HCT116 (cell line): ENCODE measurements at regions not wholly inside any gene's neighbourhood (a gene's known extent, or its start where the extent isn't known, plus 50 kb on each side); places are given as distances from the start of the nearest gene placed in this dataset.
"Not testable (repeated sequence)": the region's sequence is repeated elsewhere in the genome, so short reads cannot be mapped to it uniquely, and the experiment has no call there.

Experiments
- ATAC-seq: fragments of 200-7000 bp; cut with Tn5 transposase; 2 replicates; pipeline ENCODE4 v1.9.1; 2020; ENCODE audit warnings: mild to moderate bottlenecking, moderate library complexity
- BruUV-seq: library from RNA; stranded (reverse); fragments of 400-500 nt; replicated peaks from 2 replicates; lab custom pipeline; 2021; lab: Mats Ljungman, UMichigan
- CTCF ChIA-PET: fragments of 300-600 bp; sonication (Branson Sonifier 250); formaldehyde crosslinking; loops from one replicate; lab custom pipeline; 2021; ENCODE audit warnings: antibody characterized with exemption; lab: Charles Lee
- POLR2A ChIA-PET: fragments of 300-600, 350-600 bp; sonication (Branson Sonifier 250); formaldehyde crosslinking; loops from one replicate; lab custom pipeline; 2021; ENCODE audit warnings: antibody characterized with exemption; lab: Charles Lee
- RAD21 ChIA-PET, 2 experiments: fragments of 300-600 bp; sonication (Branson Sonifier 250); formaldehyde crosslinking; loops; one replicate each; lab custom pipeline; 2023; ENCODE audit warnings: low total read pairs in 2 of 2; ENCODE audit not compliant: uncharacterized antibody in 2 of 2, unreplicated experiment in 2 of 2, low non-redundant PET in 1 of 2; lab: Charles Lee
- DNase-seq: peaks from one replicate; pipeline ENCODE4 v3.0.0-alpha.2; 2010; ENCODE audit warnings: low read depth, low spot score
- H2AFZ ChIP-seq: fragments of 200-600 bp; shearing (Covaris generic), sonication (generic); 2 replicates; pipeline ENCODE4 v1.6.1; 2017; ENCODE audit warnings: low read depth, mixed run types, mixed read lengths, antibody characterized with exemption, low read length; ENCODE audit not compliant: poor library complexity, severe bottlenecking
- H3K27ac ChIP-seq: 2 replicates; pipeline ENCODE4 v1.5.1; 2012; ENCODE audit warnings: low read depth, low read length
- H3K27me3 ChIP-seq: fragments of 200-600 bp; sonication (generic); 2 replicates; pipeline ENCODE4 v1.6.1; 2016; ENCODE audit warnings: mixed run types, low read length, mixed read lengths; ENCODE audit not compliant: insufficient read depth
- H3K36me3 ChIP-seq, 2 experiments: fragments of 200-500 bp in 1 of 2; fragments of 200-600 bp in 1 of 2; sonication (Bioruptor generic) in 1 of 2; sonication (generic) in 1 of 2; 2 replicates each; pipeline versions ENCODE4 v1.5.1 to v1.6.1; 2014 to 2016; ENCODE audit warnings: low read length in 2 of 2, inconsistent platforms in 1 of 2, mixed read lengths in 1 of 2, mixed run types in 1 of 2; ENCODE audit not compliant: insufficient read depth in 2 of 2, control insufficient read depth in 1 of 2
- H3K4me1 ChIP-seq, 2 experiments: fragments of 200-600 bp in 1 of 2; sonication (generic) in 1 of 2; 2 replicates each; pipeline versions ENCODE4 v1.5.1 to v1.6.1; 2012 to 2017; ENCODE audit warnings: low read length in 2 of 2, inconsistent platforms in 1 of 2, mild to moderate bottlenecking in 1 of 2, mixed read lengths in 1 of 2, mixed run types in 1 of 2, moderate library complexity in 1 of 2; ENCODE audit not compliant: insufficient read depth in 2 of 2, control insufficient read depth in 1 of 2
- H3K4me2 ChIP-seq: fragments of 200-600 bp; sonication (generic); 2 replicates; pipeline ENCODE4 v1.6.1; 2017; ENCODE audit warnings: mixed run types, low read length, mixed read lengths
- H3K4me3 ChIP-seq, 2 experiments: fragments of 200-600 bp in 1 of 2; sonication (generic) in 1 of 2; replicated peaks in 1 of 2; 2 replicates each; pipeline ENCODE4 v1.5.1; 2011 to 2016; ENCODE audit warnings: low read length in 2 of 2, control low read depth in 1 of 2, low read depth in 1 of 2, mild to moderate bottlenecking in 1 of 2, mixed read lengths in 1 of 2, mixed run types in 1 of 2
- H3K79me2 ChIP-seq: fragments of 200-600 bp; sonication (generic); 2 replicates; pipeline ENCODE4 v1.6.1; 2017; ENCODE audit warnings: mild to moderate bottlenecking, mixed run types, low read length, moderate library complexity, mixed read lengths; ENCODE audit not compliant: insufficient read depth
- H3K9ac ChIP-seq: fragments of 200-600 bp; sonication (generic); 2 replicates; pipeline ENCODE4 v1.6.1; 2016; ENCODE audit warnings: low read length, mixed read lengths
- H3K9me2 ChIP-seq: fragments of 200-600 bp; sonication (generic), shearing (Covaris generic); 2 replicates; pipeline ENCODE4 v1.6.1; 2017; ENCODE audit warnings: mixed run types, mild to moderate bottlenecking, moderate library complexity; ENCODE audit not compliant: insufficient read depth
- H3K9me3 ChIP-seq, 2 experiments: fragments of 200-500 bp in 1 of 2; fragments of 200-600 bp in 1 of 2; sonication (Bioruptor generic) in 1 of 2; sonication (generic) in 1 of 2; 2 replicates each; pipeline ENCODE4 v1.6.1; 2014 to 2017; ENCODE audit warnings: low read length in 2 of 2, mixed read lengths in 2 of 2, inconsistent platforms in 1 of 2, low read depth in 1 of 2, mild to moderate bottlenecking in 1 of 2, mixed run types in 1 of 2, moderate library complexity in 1 of 2; ENCODE audit not compliant: control insufficient read depth in 1 of 2, insufficient read depth in 1 of 2
- H4K20me1 ChIP-seq: fragments of 200-600 bp; sonication (generic), shearing (Covaris generic); 2 replicates; pipeline ENCODE4 v1.6.1; 2017; ENCODE audit warnings: mixed run types, mild to moderate bottlenecking, moderate library complexity; ENCODE audit not compliant: insufficient read depth
- CEBPB ChIP-seq: IDR thresholded peaks from 2 replicates; pipeline ENCODE4 v1.6.1; 2012; ENCODE audit warnings: low read depth
- ELF1 ChIP-seq: IDR thresholded peaks from 2 replicates; pipeline ENCODE4 v1.6.1; 2012; ENCODE audit warnings: low read depth, borderline replicate concordance
- FOSL1 ChIP-seq: IDR thresholded peaks from 2 replicates; pipeline ENCODE4 v1.6.1; 2012; ENCODE audit warnings: low read depth
- JUND ChIP-seq: IDR thresholded peaks from 2 replicates; pipeline ENCODE4 v1.6.1; 2012
- MAX ChIP-seq: IDR thresholded peaks from 2 replicates; pipeline ENCODE4 v1.6.1; 2012
- RAD21 ChIP-seq: IDR thresholded peaks from 2 replicates; pipeline ENCODE4 v1.6.1; 2012; ENCODE audit warnings: low read depth, mild to moderate bottlenecking
- REST ChIP-seq: IDR thresholded peaks from 2 replicates; pipeline ENCODE4 v1.6.1; 2012; ENCODE audit warnings: low read depth
- SP1 ChIP-seq: IDR thresholded peaks from 2 replicates; pipeline ENCODE4 v1.6.1; 2012; ENCODE audit warnings: low read depth
- SRF ChIP-seq: IDR thresholded peaks from 2 replicates; pipeline ENCODE4 v1.6.1; 2012; ENCODE audit warnings: low read depth
- TCF7L2 ChIP-seq: IDR thresholded peaks from 2 replicates; pipeline ENCODE4 v1.7.0; 2011; ENCODE audit warnings: borderline replicate concordance, inconsistent platforms; ENCODE audit not compliant: insufficient read depth, insufficient read length; ENCODE audit errors: extremely low read depth
- ZBTB33 ChIP-seq: IDR thresholded peaks from 2 replicates; pipeline ENCODE4 v1.6.1; 2011; ENCODE audit warnings: mild to moderate bottlenecking, low read length, moderate library complexity; ENCODE audit not compliant: insufficient replicate concordance; ENCODE audit errors: extremely low read depth
- ZFX ChIP-seq: fragments of 450-650 bp; IDR thresholded peaks from 2 replicates; pipeline ENCODE4 v1.6.1; 2017
- ZNF274 ChIP-seq: fragments of 200-500 bp; sonication (Bioruptor generic); IDR thresholded peaks from 2 replicates; pipeline ENCODE4 v1.6.1; 2014; ENCODE audit warnings: mild to moderate bottlenecking, low read depth, low read length, inconsistent platforms
- intact Hi-C: fragments of 100-400 bp; cut with micrococcal nuclease; formaldehyde crosslinking; loops from 2 replicates; pipeline ENCODE4 v1.10.0; 2022

DNA sequence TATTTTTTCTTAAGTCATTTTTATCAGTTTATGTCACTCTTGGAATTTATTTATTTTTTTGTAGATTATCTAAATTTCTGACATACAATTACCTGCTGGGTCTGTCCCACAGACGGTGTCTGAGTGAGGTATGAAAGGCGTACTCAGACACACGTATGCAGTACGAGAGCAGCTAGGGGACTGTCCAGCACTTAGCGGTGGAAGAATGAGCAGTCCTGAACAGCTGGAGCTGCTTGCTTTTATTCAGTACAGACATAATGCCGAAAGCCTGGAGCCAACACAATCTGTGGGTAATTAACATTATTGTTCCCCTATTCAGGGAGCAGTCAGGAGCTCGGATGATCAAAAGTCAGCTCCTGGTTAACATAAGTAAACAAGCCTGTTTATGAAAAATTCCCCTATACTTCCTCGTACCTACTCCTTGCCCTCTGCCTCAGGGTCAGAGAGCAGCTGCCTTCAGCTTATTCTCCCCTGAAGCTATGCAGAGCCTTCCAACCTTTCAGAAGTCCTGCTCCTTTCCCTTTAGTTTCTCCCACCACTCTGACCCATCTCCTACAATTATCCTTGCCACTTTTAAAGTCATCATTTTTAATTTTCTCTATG is 488.0 kb upstream of the POM121L12 start:
- ATAC-seq (no peak), DNase-seq (no peak)
- H4K20me1 ChIP-seq, result no peaks in the 10 kb centered on the region
- H3K9me3 ChIP-seq, result peaks cover 8 to 13% of the 10 kb centered on the region in 2 experiments; a peak in 2 of 4 replicates
- ChIA-PET CTCF (no interaction called here), RAD21 (no interaction called here), POLR2A (no interaction called here)
- intact Hi-C loops, result no loop called here
- H3K9me2 ChIP-seq, result no peaks in the 10 kb centered on the region
- no peaks in the 10 kb centered on the region for H3K36me3 ChIP-seq
- no peaks in the 10 kb centered on the region for H3K27me3 ChIP-seq
- no peaks in the 10 kb centered on the region for H3K79me2 ChIP-seq
- H3K4me3 ChIP-seq, result no peak overlapping the region
- H2AFZ ChIP-seq, result no peak overlapping the region
- no TSS peak for BruUV-seq
- TF ChIP-seq ELF1 (no peak), RAD21 (no peak), SP1 (no peak), CEBPB (no peak), FOSL1 (no peak), ZNF274 (no peak), TCF7L2 (no peak), ZFX (no peak), JUND (no peak), MAX (no peak), SRF (no peak), ZBTB33 (no peak), REST (no peak)
- H3K4me1 ChIP-seq, result no peaks in the 10 kb centered on the region
- H3K9ac ChIP-seq, result no peak overlapping the region
- no peak overlapping the region for H3K4me2 ChIP-seq
- no peak overlapping the region for H3K27ac ChIP-seq

- H3K4me3 ChIP-seq, H3K4me2 ChIP-seq, BruUV-seq, H3K27ac ChIP-seq, H3K36me3 ChIP-seq, intact Hi-C loops, H3K9ac ChIP-seq, H3K79me2 ChIP-seq, DNase-seq, ATAC-seq, H2AFZ ChIP-seq, CTCF ChIA-PET, POLR2A ChIA-PET, H3K9me2 ChIP-seq, H3K4me1 ChIP-seq, RAD21 ChIA-PET, H3K27me3 ChIP-seq, H4K20me1 ChIP-seq: not testable (repeated sequence)
- H3K9me3 ChIP-seq, result peaks cover 3 to 13% of the 10 kb centered on the region in 2 experiments; a peak in 2 of 4 replicates
These were observed 494.2 kb upstream of the POM121L12 start for GRCh38 chr7:52541198-52541765.
